Epithelial cell of proximal tubule (primary cell): ENCODE measurements at regions not wholly inside any gene's neighbourhood (a gene's known extent, or its start where the extent isn't known, plus 50 kb on each side); places are given as distances from the start of the nearest gene placed in this dataset.
A peak's percentile ranks its signal among the peaks of the same experiment; 100 is the strongest.

Source experiments
- DNase-seq: peaks from one replicate; pipeline ENCODE4 v3.0.0-alpha.2; 2011; ENCODE audit warnings: low read depth
- H3K4me3 ChIP-seq: 2 replicates; pipeline ENCODE4 v1.5.1; 2011; ENCODE audit warnings: low read depth, mild to moderate bottlenecking, low read length
- TF ChIP-seq, protein P1 (sequence below): conservative IDR thresholded peaks from 2 replicates; pipeline ENCODE4 v1.5.1; 2012; ENCODE audit warnings: low read depth, mild to moderate bottlenecking, low read length

GRCh38 chr9:86679909-86680308, 267.4 kb downstream of the GAS1 start:
- DNase-seq: no peak
- TF ChIP-seq, protein P1, sequence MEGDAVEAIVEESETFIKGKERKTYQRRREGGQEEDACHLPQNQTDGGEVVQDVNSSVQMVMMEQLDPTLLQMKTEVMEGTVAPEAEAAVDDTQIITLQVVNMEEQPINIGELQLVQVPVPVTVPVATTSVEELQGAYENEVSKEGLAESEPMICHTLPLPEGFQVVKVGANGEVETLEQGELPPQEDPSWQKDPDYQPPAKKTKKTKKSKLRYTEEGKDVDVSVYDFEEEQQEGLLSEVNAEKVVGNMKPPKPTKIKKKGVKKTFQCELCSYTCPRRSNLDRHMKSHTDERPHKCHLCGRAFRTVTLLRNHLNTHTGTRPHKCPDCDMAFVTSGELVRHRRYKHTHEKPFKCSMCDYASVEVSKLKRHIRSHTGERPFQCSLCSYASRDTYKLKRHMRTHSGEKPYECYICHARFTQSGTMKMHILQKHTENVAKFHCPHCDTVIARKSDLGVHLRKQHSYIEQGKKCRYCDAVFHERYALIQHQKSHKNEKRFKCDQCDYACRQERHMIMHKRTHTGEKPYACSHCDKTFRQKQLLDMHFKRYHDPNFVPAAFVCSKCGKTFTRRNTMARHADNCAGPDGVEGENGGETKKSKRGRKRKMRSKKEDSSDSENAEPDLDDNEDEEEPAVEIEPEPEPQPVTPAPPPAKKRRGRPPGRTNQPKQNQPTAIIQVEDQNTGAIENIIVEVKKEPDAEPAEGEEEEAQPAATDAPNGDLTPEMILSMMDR: no peak
- no peak overlapping the region for H3K4me3 ChIP-seq

DNA sequence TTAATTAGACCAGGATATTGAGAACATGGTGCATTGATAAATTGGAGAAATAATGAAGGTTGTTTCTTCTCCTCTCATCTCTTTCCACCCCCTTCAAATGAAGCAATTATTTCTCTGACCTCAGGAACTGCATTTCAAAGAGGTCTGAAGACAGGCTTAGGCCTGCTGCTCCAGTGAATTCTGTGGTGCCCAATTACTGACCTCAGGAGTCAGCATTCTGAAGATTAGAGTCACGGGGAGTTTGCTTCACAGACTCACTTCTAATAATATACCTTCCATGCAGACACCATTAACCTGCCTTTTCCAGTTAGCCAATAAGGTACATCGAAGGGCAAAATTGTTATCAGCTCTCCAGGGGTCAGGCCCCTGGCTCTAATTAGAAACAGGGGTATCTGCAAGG, 270.9 kb downstream of the GAS1 start:
- no peak overlapping the region for H3K4me3 ChIP-seq
- DNase-seq: no peak
- TF ChIP-seq, protein P1: no peak

- TF ChIP-seq, protein P1: no peak
- no peak for DNase-seq
- H3K4me3 ChIP-seq: no peak overlapping the region
Measured at GRCh38 chr9:86675805-86676204, 271.5 kb downstream of the GAS1 start.

DNA sequence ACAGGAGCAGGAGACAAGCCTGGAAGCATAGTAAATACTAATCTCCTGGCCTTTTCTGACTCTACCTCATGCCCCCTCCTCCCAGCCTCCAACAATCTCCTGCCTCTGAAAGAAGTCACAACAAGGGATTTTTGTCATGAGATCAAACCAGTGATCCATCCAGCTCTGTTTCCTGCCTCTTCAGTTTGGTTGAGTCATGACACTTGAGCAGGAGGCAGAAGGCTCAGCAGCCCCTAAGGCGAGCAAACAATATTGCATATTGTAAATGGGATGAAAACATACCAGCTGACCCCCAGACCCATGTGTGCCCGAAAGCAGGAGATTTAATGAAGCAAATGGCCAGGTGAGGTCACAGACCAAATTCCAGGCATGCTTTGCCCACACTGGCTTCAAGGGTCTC, 272.8 kb downstream of the GAS1 start:
- peak; percentile 40 for DNase-seq
- H3K4me3 ChIP-seq: no peak overlapping the region
- TF ChIP-seq, protein P1: no peak

GRCh38 chr9:86672966-86673365, 274.3 kb downstream of the GAS1 start:
- TF ChIP-seq, protein P1: no peak
- H3K4me3 ChIP-seq: no peak overlapping the region
- no peak for DNase-seq

DNA sequence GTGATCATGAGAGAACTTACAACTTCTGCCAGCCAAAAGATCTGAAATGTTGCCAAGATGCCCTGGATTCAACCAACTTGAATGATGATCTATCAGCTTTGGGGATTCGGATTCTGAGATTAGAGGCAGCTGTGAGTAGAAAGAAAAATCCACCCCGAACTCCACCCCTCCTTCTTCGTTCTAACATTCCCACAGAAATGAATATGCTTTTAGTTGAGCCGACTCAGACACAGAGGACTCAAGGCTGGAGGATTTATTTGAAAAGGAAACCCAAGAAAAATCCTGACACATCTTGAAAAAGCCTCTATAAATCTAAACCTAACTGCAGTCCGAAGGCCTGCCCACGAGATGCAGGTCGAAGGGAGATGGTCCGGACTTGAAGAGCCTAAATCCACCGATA, 275.0 kb downstream of the GAS1 start:
- TF ChIP-seq, protein P1: no peak
- no peak for DNase-seq
- H3K4me3 ChIP-seq: no peak overlapping the region

GRCh38 chr9:86671018-86671417, 276.3 kb downstream of the GAS1 start:
- DNase-seq: no peak
- H3K4me3 ChIP-seq: no peak overlapping the region
- TF ChIP-seq, protein P1: no peak
